GM12892 (cell line): ENCODE measurements at regions not wholly inside any gene's neighbourhood (a gene's known extent, or its start where the extent isn't known, plus 50 kb on each side); places are given as distances from the start of the nearest gene placed in this dataset.

Experiments
- POLR2A ChIP-seq: IDR thresholded peaks from 2 replicates; pipeline ENCODE4 v1.6.1; 2011; ENCODE audit warnings: low read depth, low read length, control low read depth
- POLR2AphosphoS5 ChIP-seq: IDR thresholded peaks from 2 replicates; pipeline ENCODE4 v1.6.1; 2011; ENCODE audit warnings: low read depth, low read length, control low read depth
- TAF1 ChIP-seq: IDR thresholded peaks from 2 replicates; pipeline ENCODE4 v1.6.1; 2011; ENCODE audit warnings: low read depth, mild to moderate bottlenecking, control low read depth, low read length, borderline replicate concordance

- no peak for TF ChIP-seq POLR2AphosphoS5
- TF ChIP-seq TAF1 = no peak
- TF ChIP-seq POLR2A = no peak
Measured at GRCh38 chr18:59966913-59967312, 67.1 kb downstream of the PMAIP1 start.
